CMK (cell line): ENCODE measurements at regions not wholly inside any gene's neighbourhood (a gene's known extent, or its start where the extent isn't known, plus 50 kb on each side); places are given as distances from the start of the nearest gene placed in this dataset.

Experiments
- DNase-seq: peaks from one replicate; pipeline ENCODE4 v3.0.0-alpha.2; 2010; ENCODE audit warnings: low read depth

- no peak for DNase-seq
These were observed 472.9 kb upstream of the SEMA6D start for GRCh38 chr15:47244361-47244760.

DNA sequence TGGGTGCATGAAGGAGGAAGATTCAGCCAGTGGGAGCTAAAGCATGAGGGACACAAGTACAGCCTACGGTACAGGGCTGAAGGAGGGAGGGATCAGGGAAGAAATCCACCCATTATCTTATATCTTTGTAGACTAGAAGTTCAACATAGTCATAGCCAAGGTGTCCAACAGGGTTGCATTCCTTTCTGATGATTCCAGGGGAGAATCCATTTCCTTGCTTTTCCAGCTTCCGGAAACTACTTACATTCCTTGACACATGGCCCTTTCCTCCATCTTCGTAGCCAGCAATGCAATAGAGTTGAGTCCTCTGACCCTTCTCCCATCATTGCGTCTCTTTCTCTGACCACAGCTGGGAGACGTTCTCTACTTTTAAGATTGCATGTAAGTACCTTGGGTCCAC lies 471.0 kb upstream of the SEMA6D start:
- DNase-seq: no peak

DNA sequence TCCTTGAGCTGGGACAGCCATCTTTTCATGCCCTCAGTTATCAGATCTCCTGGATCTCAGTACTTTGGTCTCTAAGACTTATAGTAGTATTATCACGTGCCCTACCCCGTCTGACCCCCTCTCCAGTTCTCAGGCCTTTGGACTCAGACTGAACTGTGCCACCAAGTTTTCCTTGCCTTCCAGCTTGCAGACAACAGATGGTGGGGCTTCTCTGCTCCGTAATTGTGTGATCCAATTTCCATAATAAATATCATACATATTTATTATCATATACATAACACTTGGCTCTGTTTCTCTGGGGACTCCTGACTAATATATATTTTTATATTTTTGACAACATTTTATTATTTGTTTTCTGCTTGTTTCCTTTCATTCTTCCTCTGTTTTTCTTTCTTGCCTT lies 458.8 kb upstream of the SEMA6D start:
- no peak for DNase-seq

DNA sequence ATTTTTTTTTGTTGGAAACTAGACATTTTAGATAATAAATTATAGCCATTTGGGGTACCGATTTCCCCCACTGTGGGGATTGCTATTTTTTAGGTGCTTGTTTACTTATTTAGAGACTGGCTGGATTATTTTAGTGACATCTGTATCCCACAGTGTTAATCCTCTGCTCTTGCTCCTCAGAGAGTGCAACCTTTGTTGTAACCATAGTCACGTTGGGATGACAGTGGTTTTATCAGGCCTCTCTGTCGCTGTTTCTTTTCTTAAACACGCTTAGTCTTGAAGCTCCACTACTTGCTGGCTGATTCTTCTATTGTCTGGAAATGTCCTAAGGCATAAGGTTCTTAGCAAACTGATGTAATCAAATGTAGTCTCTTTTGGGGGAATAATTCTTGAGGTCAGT lies 451.6 kb upstream of the SEMA6D start:
- no peak for DNase-seq

- no peak for DNase-seq
These were observed 450.7 kb upstream of the SEMA6D start for GRCh38 chr15:47266566-47266965.

- no peak for DNase-seq
These were observed 443.4 kb upstream of the SEMA6D start for GRCh38 chr15:47273864-47274263.

DNA sequence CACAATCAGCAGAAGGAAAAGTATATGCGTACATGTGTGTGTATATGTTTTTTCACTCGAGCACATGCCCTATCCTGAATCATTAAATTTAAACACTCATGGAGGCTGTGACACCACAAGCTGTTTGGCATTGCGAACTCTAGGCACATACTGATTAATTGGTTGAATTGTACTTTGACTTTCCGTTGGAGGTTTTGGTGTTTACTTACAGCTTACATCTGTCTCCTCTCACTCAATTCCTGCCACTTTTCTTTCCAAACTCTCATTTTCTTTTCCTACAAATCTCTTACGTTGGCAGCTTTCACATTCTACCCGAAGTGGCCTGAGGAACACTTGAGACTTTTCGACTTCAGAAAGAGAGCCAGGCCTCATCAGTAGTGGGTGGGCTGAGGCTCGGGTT lies 434.1 kb upstream of the SEMA6D start:
- DNase-seq: no peak

DNA sequence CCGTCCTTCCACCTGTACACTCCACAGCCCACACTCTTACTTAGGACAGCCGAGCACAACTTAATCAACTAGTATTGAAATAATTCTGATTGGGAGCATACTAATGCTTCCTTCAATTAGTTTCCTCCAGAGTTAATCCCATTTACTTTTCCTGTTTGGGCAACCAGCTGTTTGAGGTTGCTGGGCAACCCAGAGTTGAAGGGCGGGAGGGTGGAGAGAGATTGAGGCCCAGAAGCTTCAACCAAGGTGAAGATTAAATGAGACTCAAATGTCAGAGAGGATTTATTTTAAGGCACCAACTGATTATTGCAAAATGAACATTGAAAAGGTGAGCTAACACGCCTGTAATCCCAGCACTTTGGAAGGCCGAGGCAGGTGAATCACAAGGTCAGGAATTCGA lies 428.5 kb upstream of the SEMA6D start:
- no peak for DNase-seq

DNA sequence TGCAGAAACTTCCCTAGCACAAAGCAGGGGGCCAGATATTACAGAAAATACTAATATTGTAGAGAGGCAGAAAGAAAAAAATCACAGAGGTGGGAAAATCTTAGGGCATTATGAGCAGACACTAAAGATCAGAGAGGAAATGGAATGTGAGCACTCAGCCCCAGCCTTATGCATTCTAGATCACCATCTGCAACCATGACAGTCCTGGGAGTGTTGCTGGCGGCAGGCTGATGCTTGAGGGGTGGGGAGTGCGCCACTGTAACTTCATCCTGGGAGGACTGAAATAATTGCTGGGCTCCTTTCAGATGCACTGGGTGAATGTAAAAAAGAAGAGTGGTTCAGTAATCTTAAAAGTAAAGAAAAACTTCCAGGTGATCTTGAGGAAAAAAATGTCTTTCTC lies 427.6 kb upstream of the SEMA6D start:
- DNase-seq: no peak

DNA sequence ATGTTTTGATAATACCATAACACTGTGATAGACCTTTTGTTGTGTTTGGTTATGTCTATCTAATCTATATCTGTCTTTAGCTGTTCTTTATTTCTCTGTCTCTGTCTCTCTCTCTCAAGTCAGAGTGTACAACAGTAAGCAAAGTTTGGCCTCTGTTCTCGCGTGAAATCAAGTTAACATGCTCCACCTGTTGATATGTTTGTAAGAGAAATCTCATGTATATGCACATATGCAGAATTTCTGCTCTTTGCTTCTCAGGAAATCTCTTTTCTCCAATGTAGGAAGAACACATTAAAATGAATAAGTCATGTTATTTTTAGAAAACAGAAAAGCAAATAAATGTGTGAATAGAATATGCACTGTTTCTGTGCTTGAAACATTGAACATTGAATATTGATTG lies 425.5 kb upstream of the SEMA6D start:
- DNase-seq: no peak

DNA sequence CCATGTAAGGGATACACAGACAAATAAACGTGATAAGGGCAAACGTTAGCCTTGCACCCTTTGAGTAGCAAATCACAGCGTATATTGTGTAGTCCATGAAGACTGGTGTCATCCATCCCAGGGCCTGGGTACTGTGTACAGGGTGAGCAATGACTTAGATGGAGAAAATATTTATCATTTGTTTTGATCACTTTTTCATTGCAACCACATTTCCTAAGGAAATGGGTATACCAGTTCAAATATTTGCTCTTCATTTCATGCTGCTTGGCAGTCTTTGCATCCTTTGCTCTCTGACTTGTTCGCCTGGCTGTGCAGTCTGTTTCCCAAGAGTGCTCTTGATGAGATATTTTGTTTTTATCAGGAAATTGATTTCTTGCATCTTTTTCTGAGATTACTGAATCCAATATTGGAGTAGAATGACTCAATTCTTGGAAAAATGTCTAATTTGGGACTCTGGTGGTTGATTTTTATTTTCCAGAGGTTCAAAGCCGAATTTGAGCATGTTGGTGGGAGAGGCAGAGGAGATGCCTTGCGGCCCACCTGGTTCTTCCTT lies 424.6 kb upstream of the SEMA6D start:
- no peak for DNase-seq

DNA sequence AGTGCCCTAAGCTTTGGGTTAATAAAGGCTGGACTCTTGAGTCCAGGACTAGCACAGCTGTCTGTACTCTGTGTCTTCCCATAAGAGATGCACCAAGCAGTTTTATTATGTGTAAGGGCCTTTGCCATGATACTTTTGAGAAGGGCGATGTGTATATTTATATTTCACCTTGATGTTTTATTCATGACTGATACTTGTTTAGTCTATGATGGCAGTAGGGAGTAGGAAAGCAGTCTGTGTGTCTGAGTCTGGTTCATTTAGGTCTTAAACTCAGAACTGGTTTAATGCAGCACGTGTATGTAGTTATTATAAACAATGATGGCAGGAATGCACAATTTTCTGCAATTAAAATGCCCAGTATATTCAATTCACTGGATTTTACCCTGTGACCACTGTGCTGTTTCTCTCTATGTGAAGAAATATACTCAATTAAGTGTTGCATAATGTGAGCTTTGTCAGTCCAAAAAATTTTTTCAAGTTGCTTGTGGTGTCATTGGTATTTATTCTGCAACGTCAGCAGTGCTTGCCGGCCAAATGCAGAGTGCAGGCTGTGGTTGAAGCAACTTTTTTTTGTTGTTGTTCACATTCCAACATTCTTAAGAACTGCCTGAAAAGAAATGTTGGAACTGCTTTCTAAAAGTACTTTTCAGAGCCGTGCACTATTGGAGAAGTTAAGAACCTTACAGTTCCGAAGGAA lies 423.7 kb upstream of the SEMA6D start:
- no peak for DNase-seq

DNA sequence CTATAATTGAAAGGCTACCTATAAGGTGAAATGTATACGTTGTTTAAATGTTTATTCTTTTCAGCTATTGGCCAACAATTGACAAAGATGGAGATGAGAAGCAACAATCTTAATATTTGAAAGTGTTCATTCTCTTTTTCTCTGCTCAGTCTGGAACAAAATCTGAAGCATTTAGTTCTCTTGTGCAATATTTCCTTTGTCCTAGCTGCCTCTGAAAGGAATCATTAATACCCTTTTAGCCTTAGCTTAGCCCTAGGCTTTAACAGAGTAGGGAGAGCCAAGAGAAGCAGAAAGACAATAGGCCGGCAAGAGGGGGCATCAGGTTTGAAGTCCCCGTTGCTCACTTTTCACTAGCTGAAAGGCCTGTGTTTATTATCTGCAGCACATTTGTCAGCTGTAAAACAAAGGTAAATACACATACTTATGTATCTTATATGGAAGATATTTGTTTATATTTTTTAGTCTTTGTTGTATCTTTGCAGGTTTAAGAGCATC lies 422.5 kb upstream of the SEMA6D start:
- DNase-seq: no peak

DNA sequence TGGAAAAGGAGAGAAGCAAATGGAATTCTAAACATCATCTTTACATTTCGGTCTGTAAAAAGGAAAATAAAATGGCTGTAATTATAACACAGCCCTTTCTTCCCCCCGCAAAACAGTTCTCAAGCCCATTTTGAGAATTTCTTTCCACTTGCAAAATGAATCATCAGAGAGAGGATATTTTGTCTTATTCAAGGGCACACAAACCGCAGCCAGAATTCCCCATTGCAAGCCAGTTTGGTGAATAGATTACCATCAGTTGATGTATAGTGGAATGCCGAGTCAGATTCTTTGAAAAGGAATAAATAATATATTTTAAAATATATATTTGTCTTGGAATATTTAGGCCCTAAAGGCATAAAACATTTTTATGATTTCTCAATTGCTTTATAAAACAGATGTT lies 420.4 kb upstream of the SEMA6D start:
- no peak for DNase-seq

GRCh38 chr15:47299846-47300434 lies 417.4 kb upstream of the SEMA6D start:
- DNase-seq: no peak

- no peak for DNase-seq
These were observed 416.7 kb upstream of the SEMA6D start for GRCh38 chr15:47300596-47300995.

DNA sequence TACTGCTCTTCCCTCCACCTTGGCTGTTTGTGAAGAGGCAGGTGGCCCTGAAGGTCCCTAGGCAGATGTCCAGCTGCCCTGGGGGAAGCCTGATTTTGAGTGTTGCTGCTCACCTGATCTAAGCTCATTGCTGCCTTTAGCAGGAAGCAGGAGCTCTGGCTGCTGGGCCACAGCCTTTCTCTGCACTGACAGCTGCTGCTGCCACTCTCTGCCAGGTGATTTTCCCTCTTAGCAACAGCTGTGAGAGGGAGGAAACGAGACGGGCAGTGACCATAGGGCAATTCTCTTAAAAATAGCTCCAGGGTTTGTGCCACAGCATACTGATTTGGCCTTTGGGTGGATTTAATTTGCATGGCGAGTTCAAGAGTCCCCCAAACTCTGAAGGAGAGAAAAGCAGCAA lies 415.8 kb upstream of the SEMA6D start:
- no peak for DNase-seq

DNA sequence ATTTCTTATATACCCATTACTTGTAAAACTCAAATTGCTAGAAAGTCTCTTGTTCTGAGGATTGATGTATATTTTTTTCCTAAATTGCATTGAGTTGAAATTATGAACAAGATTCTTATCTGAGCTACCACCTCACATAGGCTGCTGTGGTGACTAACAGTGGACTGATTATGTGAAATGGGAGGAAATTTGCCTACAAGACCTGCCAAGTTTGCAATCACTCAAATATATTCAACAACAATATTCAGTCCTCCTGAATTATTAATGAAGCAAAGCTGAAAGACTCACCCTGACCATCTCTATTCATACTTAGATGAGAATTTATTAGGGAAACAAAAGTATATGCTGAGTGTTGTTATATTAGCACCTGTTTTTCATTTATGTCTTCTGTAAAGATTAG lies 412.6 kb upstream of the SEMA6D start:
- DNase-seq: no peak

DNA sequence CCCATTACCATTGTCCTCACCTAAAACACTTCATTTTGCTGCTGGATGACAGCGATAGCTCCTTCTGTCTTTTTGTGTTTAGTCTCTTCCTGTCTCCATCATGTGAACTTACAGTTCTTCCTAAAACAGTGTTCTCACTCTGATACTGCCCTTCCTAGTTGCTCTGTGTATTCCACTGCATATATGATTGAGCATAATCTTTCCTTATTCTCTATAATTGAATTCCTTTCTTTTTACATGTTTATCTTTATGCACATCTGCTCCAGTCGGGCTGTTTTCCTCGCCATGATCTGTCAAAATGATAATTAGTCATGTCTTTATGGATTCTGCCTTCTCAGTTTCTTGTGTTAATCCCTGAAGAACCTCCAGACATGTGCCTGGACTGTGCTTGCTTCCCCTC lies 405.1 kb upstream of the SEMA6D start:
- DNase-seq: no peak

DNA sequence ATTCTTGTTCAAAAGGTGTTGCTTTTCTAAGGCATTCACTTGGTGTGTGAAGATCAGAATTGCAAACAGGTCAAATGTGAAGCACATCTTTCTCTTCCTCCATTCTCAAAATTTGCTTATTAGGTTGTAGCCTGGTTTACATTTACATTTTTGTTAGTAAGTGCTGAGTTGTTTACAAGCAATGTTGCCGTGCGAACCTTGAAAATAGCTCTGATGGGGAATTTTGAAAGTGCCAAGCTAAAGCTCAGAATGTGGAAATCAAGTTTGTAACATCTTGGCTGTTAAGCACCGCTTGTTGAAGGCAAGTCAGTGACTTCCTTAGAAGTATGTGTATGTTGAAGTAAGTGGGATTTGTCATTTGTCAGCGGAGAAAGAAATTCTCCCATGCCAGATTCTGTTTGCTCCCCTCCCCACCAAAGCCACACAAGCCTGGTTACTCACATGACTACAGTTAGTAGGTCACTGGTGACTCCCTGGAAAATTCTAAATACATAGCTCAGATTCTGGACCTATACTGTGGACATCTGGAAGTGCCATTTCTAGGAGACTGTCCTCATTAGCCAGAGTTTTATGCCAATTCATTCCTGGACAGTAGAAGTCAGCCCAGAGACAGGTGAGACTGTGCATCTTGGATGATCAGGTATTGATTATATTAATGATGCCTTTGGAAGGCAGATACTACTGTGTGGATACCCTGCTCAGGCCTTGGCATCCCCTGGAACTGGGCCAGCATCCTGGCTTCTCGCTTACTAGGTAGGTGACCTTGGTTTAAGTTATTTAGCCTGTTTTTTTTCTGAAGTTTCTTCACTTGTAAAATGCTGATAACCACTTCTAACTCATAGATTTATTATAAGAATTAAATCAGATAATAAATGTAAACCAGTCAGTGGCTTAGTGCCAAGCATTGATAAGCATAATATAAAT lies 390.6 kb upstream of the SEMA6D start:
- no peak for DNase-seq

DNA sequence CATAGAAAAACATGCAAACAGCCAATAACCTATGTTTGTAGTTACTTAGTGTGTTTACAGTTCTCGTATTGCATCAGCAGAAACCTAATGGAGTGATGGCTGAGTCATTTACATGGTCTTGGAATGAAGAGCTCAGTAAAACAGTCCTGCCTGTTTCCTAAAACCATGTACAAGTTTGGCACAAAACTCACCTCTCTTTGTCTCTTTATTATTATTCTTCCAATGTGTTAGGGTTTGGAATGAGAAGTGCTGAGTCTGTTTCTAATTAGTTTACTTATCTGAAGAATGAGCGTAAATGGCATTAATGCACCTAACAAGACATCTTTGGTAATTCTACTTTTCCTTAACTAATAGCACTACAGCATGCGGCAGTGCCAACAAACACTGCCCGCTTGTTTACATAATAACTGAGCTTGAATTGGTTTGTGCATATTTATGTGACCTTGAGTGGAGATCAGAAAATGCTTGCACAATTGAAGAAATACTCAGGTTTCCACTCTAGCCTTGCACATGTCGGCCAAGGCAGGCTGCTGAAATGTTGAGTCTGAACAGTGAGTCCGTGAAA lies 385.4 kb upstream of the SEMA6D start:
- DNase-seq: no peak

DNA sequence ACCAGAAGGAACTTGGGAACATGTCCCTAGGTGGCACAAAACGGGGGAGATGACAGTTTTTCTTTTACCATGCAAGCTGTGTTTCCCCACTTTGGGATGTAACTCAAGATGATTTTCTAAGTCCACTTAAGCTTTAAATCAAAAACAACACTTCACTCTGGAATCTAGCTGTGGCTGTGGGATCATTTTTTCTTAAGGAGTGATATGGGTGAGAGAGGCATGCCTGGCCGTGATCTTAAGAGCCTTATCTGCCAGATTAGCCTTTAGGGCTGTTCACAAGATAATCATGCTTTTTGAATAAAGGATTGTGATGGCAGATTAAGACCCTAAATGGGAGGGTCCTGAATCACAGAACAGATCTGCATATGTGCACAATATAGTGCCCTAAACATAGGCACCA lies 384.8 kb upstream of the SEMA6D start:
- DNase-seq: no peak
